Uterus (tissue), 2 donors: ENCODE measurements at regions not wholly inside any gene's neighbourhood (a gene's known extent, or its start where the extent isn't known, plus 50 kb on each side); places are given as distances from the start of the nearest gene placed in this dataset.

Experiments used
- CTCF ChIP-seq, 4 experiments: fragments of 200-600 bp in 2 of 4; fragments of 450-650 bp in 2 of 4; sonication (generic) in 2 of 4; IDR thresholded peaks; one replicate each; pipeline ENCODE4 v1.5.1; 2016 to 2019; ENCODE audit warnings: antibody characterized with exemption in 4 of 4, mild to moderate bottlenecking in 2 of 4, moderate library complexity in 1 of 4
- POLR2A ChIP-seq, 2 donors: fragments of 450-650 bp; IDR thresholded peaks; one replicate each; pipeline ENCODE4 v1.6.1; 2016; ENCODE audit warnings: antibody characterized with exemption in 2 of 2, mild to moderate bottlenecking in 1 of 2, moderate library complexity in 1 of 2

- TF ChIP-seq CTCF (IDR thresholded peaks at IDR 0.05): no peak
- TF ChIP-seq POLR2A (IDR thresholded peaks at IDR 0.05): no peak
These were observed 504.7 kb downstream of the PLCL1 start for GRCh38 chr2:198309081-198309480.
